ENCODE measurements at regions not wholly inside any gene's neighbourhood (a gene's known extent, or its start where the extent isn't known, plus 50 kb on each side); places are given as distances from the start of the nearest gene placed in this dataset.

- DNase-seq (ENCODE audit: low read depth in 2 of 2) = peak; percentile 83 to 86
Observed at GRCh38 chr10:78972947-78973900, 95.5 kb upstream of the ZMIZ1 start.

GRCh38 chr10:78973901-78974616 lies 94.7 kb upstream of the ZMIZ1 start:
- peak in 1 of 2 experiments; percentile 52 for DNase-seq (ENCODE audit: low read depth in 2 of 2)

GRCh38 chr10:78974617-78975317 lies 94.0 kb upstream of the ZMIZ1 start:
- DNase-seq (ENCODE audit: low read depth in 2 of 2) = peak; percentile 71 to 76

GRCh38 chr10:78975926-78976325 lies 92.8 kb upstream of the ZMIZ1 start:
- no peak for DNase-seq (ENCODE audit: low read depth in 2 of 2)

- no peak for DNase-seq (ENCODE audit: low read depth in 2 of 2)
Observed at GRCh38 chr10:78976825-78977755, 91.7 kb upstream of the ZMIZ1 start.

- no peak for DNase-seq (ENCODE audit: low read depth in 2 of 2)
Observed at GRCh38 chr10:78979938-78980337, 88.8 kb upstream of the ZMIZ1 start.

- DNase-seq (ENCODE audit: low read depth in 2 of 2) = no peak
Observed at GRCh38 chr10:78980354-78980753, 88.4 kb upstream of the ZMIZ1 start.

GRCh38 chr10:78980815-78981214 lies 88.0 kb upstream of the ZMIZ1 start:
- no peak for DNase-seq (ENCODE audit: low read depth in 2 of 2)

- no peak for DNase-seq (ENCODE audit: low read depth in 2 of 2)
Observed at GRCh38 chr10:78981257-78981969, 87.4 kb upstream of the ZMIZ1 start.

GRCh38 chr10:78981970-78982281 lies 86.8 kb upstream of the ZMIZ1 start:
- no peak for DNase-seq (ENCODE audit: low read depth in 2 of 2)

- no peak for DNase-seq (ENCODE audit: low read depth in 2 of 2)
Observed at GRCh38 chr10:78982726-78983125, 86.0 kb upstream of the ZMIZ1 start.

- DNase-seq (ENCODE audit: low read depth in 2 of 2) = no peak
Observed at GRCh38 chr10:78983608-78984007, 85.2 kb upstream of the ZMIZ1 start.

GRCh38 chr10:78985973-78986818 lies 82.6 kb upstream of the ZMIZ1 start:
- DNase-seq (ENCODE audit: low read depth in 2 of 2) = peak; percentile 32 to 33

GRCh38 chr10:78991187-78991586 lies 77.6 kb upstream of the ZMIZ1 start:
- DNase-seq (ENCODE audit: low read depth in 2 of 2) = no peak

- DNase-seq (ENCODE audit: low read depth in 2 of 2) = no peak
Observed at GRCh38 chr10:78992333-78992732, 76.4 kb upstream of the ZMIZ1 start.

- no peak for DNase-seq (ENCODE audit: low read depth in 2 of 2)
Observed at GRCh38 chr10:78993261-78993945, 75.4 kb upstream of the ZMIZ1 start.

GRCh38 chr10:78995987-78996791 lies 72.6 kb upstream of the ZMIZ1 start:
- DNase-seq (ENCODE audit: low read depth in 2 of 2) = no peak

GRCh38 chr10:78996792-78997129 lies 72.0 kb upstream of the ZMIZ1 start:
- no peak for DNase-seq (ENCODE audit: low read depth in 2 of 2)

Data from fibroblast of skin of left quadriceps (primary cell).